ENCODE measurements at regions not wholly inside any gene's neighbourhood (a gene's known extent, or its start where the extent isn't known, plus 50 kb on each side); places are given as distances from the start of the nearest gene placed in this dataset.

DNA sequence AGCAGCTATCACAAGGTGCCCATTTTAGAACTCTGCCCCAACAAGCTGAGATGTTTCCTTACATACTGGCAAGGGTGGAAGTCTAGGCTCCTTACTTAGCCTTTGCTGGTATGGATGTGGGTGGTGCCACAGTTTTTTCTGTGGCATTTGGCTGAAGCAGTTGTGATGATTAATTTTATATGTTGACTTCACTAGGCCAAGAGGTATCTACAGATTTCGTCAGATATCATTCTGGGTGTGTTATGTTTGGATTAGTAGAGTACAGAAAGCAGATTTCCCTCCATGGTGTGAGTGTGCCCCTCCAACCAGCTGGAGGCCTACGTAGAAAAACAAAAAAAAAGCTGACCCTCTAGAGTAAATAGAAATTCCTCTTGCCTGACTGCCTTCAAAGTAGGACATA lies 317.0 kb downstream of the BARHL2 start:
- H3K27ac ChIP-seq (ENCODE audit: low read length) = no peak overlapping the region
- no peak for TF ChIP-seq EZH2phosphoT487 (IDR thresholded peaks at IDR 0.05; ENCODE audit: low read depth)
- TF ChIP-seq, protein P1, sequence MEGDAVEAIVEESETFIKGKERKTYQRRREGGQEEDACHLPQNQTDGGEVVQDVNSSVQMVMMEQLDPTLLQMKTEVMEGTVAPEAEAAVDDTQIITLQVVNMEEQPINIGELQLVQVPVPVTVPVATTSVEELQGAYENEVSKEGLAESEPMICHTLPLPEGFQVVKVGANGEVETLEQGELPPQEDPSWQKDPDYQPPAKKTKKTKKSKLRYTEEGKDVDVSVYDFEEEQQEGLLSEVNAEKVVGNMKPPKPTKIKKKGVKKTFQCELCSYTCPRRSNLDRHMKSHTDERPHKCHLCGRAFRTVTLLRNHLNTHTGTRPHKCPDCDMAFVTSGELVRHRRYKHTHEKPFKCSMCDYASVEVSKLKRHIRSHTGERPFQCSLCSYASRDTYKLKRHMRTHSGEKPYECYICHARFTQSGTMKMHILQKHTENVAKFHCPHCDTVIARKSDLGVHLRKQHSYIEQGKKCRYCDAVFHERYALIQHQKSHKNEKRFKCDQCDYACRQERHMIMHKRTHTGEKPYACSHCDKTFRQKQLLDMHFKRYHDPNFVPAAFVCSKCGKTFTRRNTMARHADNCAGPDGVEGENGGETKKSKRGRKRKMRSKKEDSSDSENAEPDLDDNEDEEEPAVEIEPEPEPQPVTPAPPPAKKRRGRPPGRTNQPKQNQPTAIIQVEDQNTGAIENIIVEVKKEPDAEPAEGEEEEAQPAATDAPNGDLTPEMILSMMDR (IDR thresholded peaks at IDR 0.05; ENCODE audit: low read depth, low read length) = no peak
- no peak overlapping the region for H2AFZ ChIP-seq (ENCODE audit: low read depth, low read length)

DNA sequence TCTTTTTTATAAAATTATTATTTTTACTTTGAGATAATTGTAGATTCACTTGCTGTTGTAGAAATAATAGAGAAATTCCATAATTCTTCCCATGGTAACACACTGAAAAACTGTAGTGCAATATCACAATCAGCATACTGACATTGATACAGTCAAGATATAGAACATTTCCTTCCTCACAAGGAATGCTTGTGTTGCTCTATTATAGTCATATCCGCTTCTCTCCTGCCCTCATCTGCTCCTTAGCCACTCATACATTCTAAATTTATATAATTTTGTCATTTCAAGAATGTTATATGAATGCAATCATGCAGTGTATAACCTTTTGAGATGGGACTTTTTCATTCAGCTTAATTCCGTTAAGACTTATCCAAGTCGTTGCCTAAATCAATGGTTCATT lies 320.2 kb downstream of the BARHL2 start:
- Histone ChIP-seq H3K9me3 (ENCODE audit: insufficient read depth, low read length) (no peaks in the 10 kb centered on the region), H3K27me3 (ENCODE audit: low read depth, low read length) (no peaks in the 10 kb centered on the region), H4K20me1 (ENCODE audit: insufficient read depth, low read length) (no peaks in the 10 kb centered on the region), H3K9ac (ENCODE audit: low read length) (no peak overlapping the region), H3K36me3 (replicated peaks; ENCODE audit: low read depth, low read length) (no peaks in the 10 kb centered on the region), H2AFZ (ENCODE audit: low read depth, low read length) (no peak overlapping the region), H3K4me3 (ENCODE audit: low read length) (no peak overlapping the region), H3K4me2 (ENCODE audit: low read length) (no peak overlapping the region), H3K27ac (ENCODE audit: low read length) (no peak overlapping the region), H3K4me1 (ENCODE audit: low read length) (0 out of 2 replicates have a peak, but pooled peaks cover 5% of the 10 kb centered on the region), H3K79me2 (ENCODE audit: low read length) (no peaks in the 10 kb centered on the region)
- no peak for TF ChIP-seq EZH2phosphoT487 (IDR thresholded peaks at IDR 0.05; ENCODE audit: low read depth)
- TF ChIP-seq, protein P1 (IDR thresholded peaks at IDR 0.05; ENCODE audit: low read depth, low read length) = no peak

More for the DNA sequence above, 317.0 kb downstream of the BARHL2 start:
- Histone ChIP-seq H3K27me3 (ENCODE audit: low read depth, low read length) (no peaks in the 10 kb centered on the region), H3K36me3 (replicated peaks; ENCODE audit: low read depth, low read length) (no peaks in the 10 kb centered on the region), H3K4me3 (ENCODE audit: low read length) (no peak overlapping the region), H3K9me3 (ENCODE audit: insufficient read depth, low read length) (no peaks in the 10 kb centered on the region), H3K79me2 (ENCODE audit: low read length) (no peaks in the 10 kb centered on the region), H3K4me2 (ENCODE audit: low read length) (no peak overlapping the region), H4K20me1 (ENCODE audit: insufficient read depth, low read length) (no peaks in the 10 kb centered on the region), H3K4me1 (ENCODE audit: low read length) (no peaks in the 10 kb centered on the region), H3K9ac (ENCODE audit: low read length) (no peak overlapping the region)

DNA sequence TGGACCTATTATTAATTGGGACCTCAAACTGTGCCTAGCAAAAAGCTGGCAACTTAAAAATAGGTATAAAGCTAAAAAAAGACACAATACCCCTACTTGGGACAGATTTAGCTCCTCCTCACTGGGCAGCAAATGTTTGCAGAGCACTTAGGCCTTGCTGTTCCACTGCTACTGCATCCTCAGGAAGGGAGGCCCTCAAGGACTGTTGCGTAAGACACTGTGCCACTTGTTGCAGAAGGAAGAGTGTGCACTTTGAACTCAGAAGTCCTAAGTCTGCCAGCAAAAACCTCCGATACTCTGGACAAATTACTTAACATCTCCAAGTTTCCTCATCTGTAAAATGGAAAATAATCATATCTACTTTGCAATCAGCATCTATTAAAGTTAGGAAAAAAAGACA lies 322.9 kb downstream of the BARHL2 start:
- Histone ChIP-seq H3K27ac (ENCODE audit: low read length) (no peak overlapping the region), H3K4me1 (ENCODE audit: low read length) (0 out of 2 replicates have a peak, but pooled peaks cover 5% of the 10 kb centered on the region), H3K27me3 (ENCODE audit: low read depth, low read length) (no peaks in the 10 kb centered on the region)

DNA sequence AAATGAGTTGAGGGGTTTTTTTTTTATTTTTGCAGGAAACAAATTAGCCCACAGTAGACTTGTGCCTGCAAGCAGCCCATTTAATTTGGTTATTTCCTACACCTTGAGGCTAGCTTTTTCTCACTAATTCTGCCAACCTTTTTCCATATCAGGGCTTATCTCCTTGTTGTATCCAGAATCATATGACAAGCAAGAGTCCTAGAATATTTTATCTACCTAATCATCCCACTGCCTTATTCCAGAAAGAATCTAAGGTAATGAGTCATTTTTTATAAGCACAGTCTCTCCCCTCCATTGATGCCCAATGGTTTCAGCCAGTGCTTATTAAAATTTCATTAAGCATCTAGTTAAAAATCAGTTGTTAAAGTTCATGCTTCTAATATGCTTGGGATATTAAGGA lies 324.1 kb downstream of the BARHL2 start:
- H3K9me3 ChIP-seq (ENCODE audit: insufficient read depth, low read length) = no peaks in the 10 kb centered on the region
- no peaks in the 10 kb centered on the region for H3K27me3 ChIP-seq (ENCODE audit: low read depth, low read length)
- 0 out of 2 replicates have a peak, but pooled peaks cover 5% of the 10 kb centered on the region for H3K4me1 ChIP-seq (ENCODE audit: low read length)
- no peak overlapping the region for H3K4me3 ChIP-seq (ENCODE audit: low read length)
- H3K36me3 ChIP-seq (replicated peaks; ENCODE audit: low read depth, low read length) = no peaks in the 10 kb centered on the region
- TF ChIP-seq EZH2phosphoT487 (IDR thresholded peaks at IDR 0.05; ENCODE audit: low read depth) = no peak
- TF ChIP-seq, protein P1 (IDR thresholded peaks at IDR 0.05; ENCODE audit: low read depth, low read length) = no peak
- no peaks in the 10 kb centered on the region for H4K20me1 ChIP-seq (ENCODE audit: insufficient read depth, low read length)
- H2AFZ ChIP-seq (ENCODE audit: low read depth, low read length) = no peak overlapping the region
- no peak overlapping the region for H3K27ac ChIP-seq (ENCODE audit: low read length)
- no peak overlapping the region for H3K9ac ChIP-seq (ENCODE audit: low read length)
- H3K4me2 ChIP-seq (ENCODE audit: low read length) = no peak overlapping the region
- H3K79me2 ChIP-seq (ENCODE audit: low read length) = no peaks in the 10 kb centered on the region

More for the DNA sequence above, 322.9 kb downstream of the BARHL2 start:
- H3K9ac ChIP-seq (ENCODE audit: low read length) = no peak overlapping the region
- H3K4me2 ChIP-seq (ENCODE audit: low read length) = no peak overlapping the region
- H4K20me1 ChIP-seq (ENCODE audit: insufficient read depth, low read length) = no peaks in the 10 kb centered on the region
- H3K79me2 ChIP-seq (ENCODE audit: low read length) = no peaks in the 10 kb centered on the region
- H2AFZ ChIP-seq (ENCODE audit: low read depth, low read length) = no peak overlapping the region
- no peak overlapping the region for H3K4me3 ChIP-seq (ENCODE audit: low read length)
- H3K9me3 ChIP-seq (ENCODE audit: insufficient read depth, low read length) = no peaks in the 10 kb centered on the region
- TF ChIP-seq EZH2phosphoT487 (IDR thresholded peaks at IDR 0.05; ENCODE audit: low read depth) = no peak
- TF ChIP-seq, protein P1 (IDR thresholded peaks at IDR 0.05; ENCODE audit: low read depth, low read length) = no peak
- H3K36me3 ChIP-seq (replicated peaks; ENCODE audit: low read depth, low read length) = no peaks in the 10 kb centered on the region

Data from OCI-LY3 (cell line).